GM12878 (cell line): ENCODE measurements at regions not wholly inside any gene's neighbourhood (a gene's known extent, or its start where the extent isn't known, plus 50 kb on each side); places are given as distances from the start of the nearest gene placed in this dataset.

ENCODE experiments used
- CEBPB ChIP-seq, 2 experiments: fragments of 150-350 bp in 1 of 2; IDR thresholded peaks; 2 replicates each; pipeline ENCODE4 v1.6.1; 2012 to 2014; ENCODE audit warnings: low read depth in 2 of 2, low read length in 2 of 2, borderline replicate concordance in 1 of 2, inconsistent platforms in 1 of 2
- CTCF ChIP-seq, 3 experiments: IDR thresholded peaks in 2 of 3; conservative IDR thresholded peaks in 1 of 3; 2 replicates each; pipeline ENCODE4 v1.5.1; 2011; ENCODE audit warnings: low read depth in 3 of 3, low read length in 3 of 3, mild to moderate bottlenecking in 3 of 3, control low read depth in 2 of 3, moderate library complexity in 2 of 3, inconsistent platforms in 1 of 3, mixed read lengths in 1 of 3; ENCODE audit not compliant: control insufficient read depth in 2 of 3, insufficient read depth in 1 of 3; ENCODE audit errors: extremely low read depth in 1 of 3
- EZH2 ChIP-seq: IDR thresholded peaks from 2 replicates; pipeline ENCODE4 v1.6.1; 2012; ENCODE audit warnings: low read depth, mild to moderate bottlenecking, control low read depth, inconsistent platforms, low read length, borderline replicate concordance; ENCODE audit not compliant: control insufficient read depth
- MXI1 ChIP-seq: fragments of 150-350 bp; IDR thresholded peaks from 2 replicates; pipeline ENCODE4 v1.6.1; 2011; ENCODE audit warnings: low read depth, mild to moderate bottlenecking, inconsistent platforms, low read length, improper control_type of control experiment
- NFIC ChIP-seq: IDR thresholded peaks from 2 replicates; pipeline ENCODE4 v1.6.1; 2012; ENCODE audit warnings: low read depth, mild to moderate bottlenecking, inconsistent platforms, low read length, moderate library complexity
- SIN3A ChIP-seq: IDR thresholded peaks from 2 replicates; pipeline ENCODE4 v1.6.1; 2012; ENCODE audit warnings: low read depth, low read length, improper control_type of control experiment

GRCh38 chr12:107277855-107278254 lies 184.5 kb upstream of the CRY1 start:
- TF ChIP-seq MXI1 = no peak
- TF ChIP-seq SIN3A = no peak
- no peak for TF ChIP-seq CTCF (IDR thresholded peaks at IDR 0.05 in 2 of 3, conservative IDR thresholded peaks at IDR 0.05 in 1 of 3; ENCODE audit: control insufficient read depth in 2 of 3, extremely low read depth in 1 of 3, insufficient read depth in 1 of 3, low read depth in 3 of 3, low read length in 3 of 3)
- TF ChIP-seq CEBPB (IDR thresholded peaks at IDR 0.05; ENCODE audit: borderline replicate concordance in 1 of 2, low read depth in 2 of 2, low read length in 2 of 2) = no peak
- TF ChIP-seq EZH2 = no peak
- no peak for TF ChIP-seq NFIC
